ENCODE measurements at regions not wholly inside any gene's neighbourhood (a gene's known extent, or its start where the extent isn't known, plus 50 kb on each side); places are given as distances from the start of the nearest gene placed in this dataset.

DNA sequence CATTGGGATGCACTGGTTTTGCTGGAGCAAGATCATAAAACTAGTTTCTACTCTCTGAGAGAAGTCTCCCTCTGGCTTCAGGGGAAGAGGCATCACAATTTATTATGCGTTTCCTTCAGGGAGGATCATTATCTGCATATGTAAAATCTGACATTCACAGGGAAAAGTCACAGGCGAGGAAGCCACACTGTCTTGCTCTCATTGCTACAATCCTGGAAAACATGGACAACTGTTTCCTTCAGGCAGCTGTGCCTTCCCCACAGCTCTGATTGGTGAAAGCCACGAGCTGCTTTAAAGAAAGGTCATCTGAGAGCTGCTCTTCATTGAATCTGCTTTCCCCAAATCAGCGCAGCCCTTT, 397.8 kb downstream of the MED10 start:
- TF ChIP-seq, protein P1, sequence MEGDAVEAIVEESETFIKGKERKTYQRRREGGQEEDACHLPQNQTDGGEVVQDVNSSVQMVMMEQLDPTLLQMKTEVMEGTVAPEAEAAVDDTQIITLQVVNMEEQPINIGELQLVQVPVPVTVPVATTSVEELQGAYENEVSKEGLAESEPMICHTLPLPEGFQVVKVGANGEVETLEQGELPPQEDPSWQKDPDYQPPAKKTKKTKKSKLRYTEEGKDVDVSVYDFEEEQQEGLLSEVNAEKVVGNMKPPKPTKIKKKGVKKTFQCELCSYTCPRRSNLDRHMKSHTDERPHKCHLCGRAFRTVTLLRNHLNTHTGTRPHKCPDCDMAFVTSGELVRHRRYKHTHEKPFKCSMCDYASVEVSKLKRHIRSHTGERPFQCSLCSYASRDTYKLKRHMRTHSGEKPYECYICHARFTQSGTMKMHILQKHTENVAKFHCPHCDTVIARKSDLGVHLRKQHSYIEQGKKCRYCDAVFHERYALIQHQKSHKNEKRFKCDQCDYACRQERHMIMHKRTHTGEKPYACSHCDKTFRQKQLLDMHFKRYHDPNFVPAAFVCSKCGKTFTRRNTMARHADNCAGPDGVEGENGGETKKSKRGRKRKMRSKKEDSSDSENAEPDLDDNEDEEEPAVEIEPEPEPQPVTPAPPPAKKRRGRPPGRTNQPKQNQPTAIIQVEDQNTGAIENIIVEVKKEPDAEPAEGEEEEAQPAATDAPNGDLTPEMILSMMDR (IDR thresholded peaks at IDR 0.05; ENCODE audit: low read depth, low read length): no peak
- TF ChIP-seq POLR2A (IDR thresholded peaks at IDR 0.05; ENCODE audit: extremely low read depth, insufficient read length): no peak

Measured in NB4 (cell line).